ENCODE measurements at regions not wholly inside any gene's neighbourhood (a gene's known extent, or its start where the extent isn't known, plus 50 kb on each side); places are given as distances from the start of the nearest gene placed in this dataset.
"Not testable (repeated sequence)": the region's sequence is repeated elsewhere in the genome, so short reads cannot be mapped to it uniquely, and the experiment has no call there.

- no peak for DNase-seq (ENCODE audit: low read depth)
Observed at GRCh38 chr14:38578278-38578681, 322.4 kb upstream of the CLEC14A start.

DNA sequence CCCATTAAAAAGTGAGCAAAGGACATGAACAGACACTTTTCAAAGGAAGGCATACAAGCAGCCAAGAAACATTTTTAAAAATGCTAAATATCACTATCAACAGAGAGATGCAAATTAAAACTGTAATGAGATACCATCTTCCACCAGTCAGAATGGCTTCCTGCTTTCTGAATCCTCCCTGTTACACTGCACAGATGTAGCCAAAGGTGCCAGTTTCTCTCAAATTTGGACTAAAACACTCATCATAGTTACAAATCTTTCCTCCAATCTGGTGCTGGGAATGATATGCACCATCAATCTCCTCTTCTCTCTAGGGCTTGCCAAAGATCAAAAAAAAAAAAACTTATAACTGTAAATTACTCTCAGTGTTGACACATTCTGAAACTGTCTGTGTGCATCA is 311.8 kb upstream of the CLEC14A start:
- no peak for DNase-seq (ENCODE audit: low read depth)

DNA sequence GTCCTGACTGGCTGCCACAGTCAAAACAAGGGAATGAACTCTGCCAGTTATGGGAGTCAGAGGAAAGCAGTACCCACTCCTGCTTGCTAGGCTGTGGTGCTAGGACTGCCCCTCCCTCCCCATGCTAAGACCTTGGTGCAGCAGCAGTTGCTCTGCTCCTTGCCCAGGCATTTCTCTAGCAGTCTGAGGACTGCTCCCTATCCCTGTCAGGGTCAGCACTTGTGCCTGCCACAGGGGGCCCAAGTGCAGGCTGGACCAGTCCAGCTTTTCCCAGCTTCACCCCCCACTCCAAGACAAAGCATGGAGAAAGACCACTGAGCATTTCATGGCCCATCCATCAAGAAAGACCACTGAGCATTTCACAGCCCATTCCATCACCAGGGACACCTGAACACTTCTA is 305.8 kb upstream of the CLEC14A start:
- DNase-seq (ENCODE audit: low read depth), result no peak

GRCh38 chr14:38559711-38560110 is 303.8 kb upstream of the CLEC14A start:
- no peak for DNase-seq (ENCODE audit: low read depth)

GRCh38 chr14:38557391-38557790 is 301.5 kb upstream of the CLEC14A start:
- DNase-seq (ENCODE audit: low read depth), result not testable (repeated sequence)

GRCh38 chr14:38556252-38556651 is 300.4 kb upstream of the CLEC14A start:
- DNase-seq (ENCODE audit: low read depth), result no peak

DNA sequence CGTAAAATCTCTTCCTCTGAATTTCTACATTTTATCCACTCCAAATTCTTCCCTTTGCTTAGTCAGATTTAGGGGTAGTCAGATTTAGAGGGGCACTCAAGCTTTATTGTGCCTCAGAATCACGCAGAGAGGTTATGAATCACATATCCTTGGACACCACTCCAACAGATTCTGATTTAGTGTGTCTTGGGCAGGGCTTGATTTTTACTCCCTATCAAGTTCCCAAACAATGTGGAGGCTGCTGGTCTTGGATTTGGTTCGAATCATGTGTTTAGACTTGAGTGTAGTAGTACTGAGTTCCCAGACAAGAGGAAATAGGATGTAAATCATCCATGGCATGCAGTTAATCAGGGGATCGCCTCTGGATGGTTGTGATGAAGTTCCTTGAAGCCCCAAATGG is 298.1 kb upstream of the CLEC14A start:
- no peak for DNase-seq (ENCODE audit: low read depth)

DNA sequence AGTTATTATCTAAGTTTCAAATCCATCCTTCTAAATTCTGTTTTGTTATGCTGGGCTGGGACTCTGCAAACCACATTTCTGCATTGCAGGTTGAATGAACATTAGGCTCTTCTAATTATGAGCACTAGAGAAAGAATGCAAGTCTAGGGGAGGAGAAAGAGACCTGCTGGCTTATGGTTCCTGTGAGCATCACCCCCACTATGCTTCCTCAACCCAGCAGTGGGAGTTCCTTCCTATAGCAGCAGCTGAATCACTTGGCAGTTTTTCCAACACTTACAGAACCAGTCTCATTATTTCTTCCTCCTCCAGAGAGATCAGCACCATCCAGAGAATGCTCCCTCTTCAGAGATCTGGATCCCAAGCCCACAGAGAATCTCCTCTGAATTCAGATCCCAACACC is 297.7 kb upstream of the CLEC14A start:
- DNase-seq (ENCODE audit: low read depth), result no peak

DNA sequence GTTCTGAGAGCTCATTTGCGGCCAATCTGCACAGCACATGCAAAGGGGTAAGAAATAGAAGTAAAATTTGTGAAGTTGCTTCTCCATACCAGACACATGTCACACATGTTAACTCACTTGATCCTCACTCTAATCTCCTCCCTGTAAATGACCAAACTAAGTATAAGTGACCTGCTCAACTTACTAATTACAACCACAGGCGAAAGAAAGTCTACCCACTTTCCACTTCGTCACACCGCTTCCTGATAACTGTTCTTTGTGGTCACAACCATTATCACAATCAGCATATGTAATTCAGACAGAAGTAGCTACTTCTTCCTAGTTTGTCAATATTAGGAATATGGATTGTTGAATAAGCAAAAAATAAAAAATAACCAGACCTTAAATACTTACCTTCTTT is 293.7 kb upstream of the CLEC14A start:
- DNase-seq (ENCODE audit: low read depth), result peak; percentile 18

DNA sequence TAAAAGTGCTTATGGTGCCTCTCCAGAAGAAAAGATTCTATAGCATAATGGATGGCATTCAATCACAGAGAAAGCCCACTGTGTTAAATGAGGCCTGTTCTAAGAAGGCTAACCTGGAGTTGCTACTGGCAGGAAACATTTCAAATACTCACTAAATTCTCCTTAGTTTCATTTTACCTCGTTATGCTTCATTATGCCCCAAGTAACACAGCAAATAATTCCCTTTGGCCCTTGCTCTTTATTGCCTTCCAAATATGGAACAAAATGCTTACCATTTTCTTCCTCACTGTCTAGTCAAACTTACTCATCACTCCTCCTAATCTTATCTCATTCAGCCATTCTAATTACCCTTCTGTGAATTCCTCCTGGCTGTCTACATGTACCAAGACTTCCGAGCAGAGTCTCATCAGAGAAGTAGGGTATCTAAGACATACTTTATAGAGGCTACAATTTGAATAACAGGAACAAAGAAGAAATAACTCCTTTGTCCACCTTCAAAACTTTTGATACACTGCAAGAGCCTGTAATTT is 292.1 kb upstream of the CLEC14A start:
- no peak for DNase-seq (ENCODE audit: low read depth)

DNA sequence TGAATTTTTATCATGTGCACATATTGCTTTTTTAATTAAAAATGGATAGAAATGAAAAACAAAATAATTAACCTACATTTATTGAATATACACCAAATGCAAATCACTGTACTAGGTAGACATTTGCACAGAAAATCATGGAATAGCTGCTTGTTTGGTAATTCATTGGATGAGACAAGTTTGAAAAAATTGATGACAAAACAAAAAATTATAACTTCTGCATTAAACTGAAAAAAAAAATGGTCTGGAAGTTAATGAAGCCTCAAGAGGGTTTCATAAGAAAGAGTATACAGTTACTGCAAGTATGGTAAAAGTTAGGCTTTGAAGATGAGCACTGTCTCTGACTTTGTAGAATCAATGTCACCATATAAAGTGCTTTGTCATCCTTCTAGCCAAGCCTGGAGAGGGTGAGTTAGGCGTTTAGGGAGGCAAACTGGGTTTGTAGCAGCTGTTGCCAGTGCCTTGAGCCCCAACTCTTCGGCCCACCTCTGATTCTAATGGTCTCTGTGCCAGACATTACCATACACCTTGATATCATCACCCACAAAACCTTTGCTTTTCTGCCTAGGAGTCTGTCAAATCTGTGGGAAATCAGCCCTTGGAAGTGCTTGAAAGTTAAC is 291.1 kb upstream of the CLEC14A start:
- no peak for DNase-seq (ENCODE audit: low read depth)

- no peak for DNase-seq (ENCODE audit: low read depth)
Observed at GRCh38 chr14:38544776-38545175, 288.9 kb upstream of the CLEC14A start.

GRCh38 chr14:38543851-38544250 is 288.0 kb upstream of the CLEC14A start:
- DNase-seq (ENCODE audit: low read depth), result not testable (repeated sequence)

- not testable (repeated sequence) for DNase-seq (ENCODE audit: low read depth)
Observed at GRCh38 chr14:38538053-38538452, 282.2 kb upstream of the CLEC14A start.

- no peak for DNase-seq (ENCODE audit: low read depth)
Observed at GRCh38 chr14:38536376-38537038, 280.6 kb upstream of the CLEC14A start.

- DNase-seq (ENCODE audit: low read depth), result no peak
Observed at GRCh38 chr14:38528582-38528981, 272.7 kb upstream of the CLEC14A start.

DNA sequence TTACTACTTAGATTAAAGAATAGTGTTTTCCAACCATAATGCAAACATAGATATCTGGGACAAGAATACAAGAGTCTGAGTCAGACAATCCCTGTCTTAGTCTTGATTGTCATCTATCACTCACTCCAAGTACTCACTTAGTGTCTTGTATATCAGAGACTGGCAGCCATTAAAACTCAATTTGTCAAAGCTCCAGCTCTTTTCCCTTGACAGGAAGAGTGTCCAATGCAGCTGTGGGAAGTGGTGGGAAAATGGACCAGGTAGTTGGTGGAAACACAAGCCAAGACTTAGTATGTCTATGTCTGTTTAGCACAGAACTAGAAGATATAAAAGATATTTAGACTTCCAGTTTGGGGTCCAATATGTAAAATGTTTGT is 271.6 kb upstream of the CLEC14A start:
- no peak for DNase-seq (ENCODE audit: low read depth)

- DNase-seq (ENCODE audit: low read depth), result no peak
Observed at GRCh38 chr14:38526826-38527501, 271.1 kb upstream of the CLEC14A start.

- DNase-seq (ENCODE audit: low read depth), result no peak
Observed at GRCh38 chr14:38524636-38525509, 269.0 kb upstream of the CLEC14A start.

DNA sequence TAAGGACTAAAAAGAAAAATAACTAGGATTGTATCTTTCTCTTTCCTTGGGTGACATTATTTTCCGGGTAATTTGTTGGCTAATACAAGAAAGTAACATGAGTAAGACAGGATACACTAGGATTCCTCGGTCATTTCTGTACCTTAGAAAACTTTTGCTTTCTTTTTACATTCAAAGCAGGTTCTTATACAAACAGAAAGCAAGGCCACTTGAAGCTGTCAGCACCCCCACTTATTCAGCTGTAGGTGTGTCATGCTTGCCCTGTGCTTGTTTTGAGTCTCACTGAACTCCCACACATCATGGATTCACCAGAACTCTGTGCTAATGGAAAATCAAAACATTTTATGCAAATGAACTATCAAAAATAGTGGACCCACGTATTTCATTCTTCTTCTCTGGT is 266.8 kb upstream of the CLEC14A start:
- no peak for DNase-seq (ENCODE audit: low read depth)

DNA sequence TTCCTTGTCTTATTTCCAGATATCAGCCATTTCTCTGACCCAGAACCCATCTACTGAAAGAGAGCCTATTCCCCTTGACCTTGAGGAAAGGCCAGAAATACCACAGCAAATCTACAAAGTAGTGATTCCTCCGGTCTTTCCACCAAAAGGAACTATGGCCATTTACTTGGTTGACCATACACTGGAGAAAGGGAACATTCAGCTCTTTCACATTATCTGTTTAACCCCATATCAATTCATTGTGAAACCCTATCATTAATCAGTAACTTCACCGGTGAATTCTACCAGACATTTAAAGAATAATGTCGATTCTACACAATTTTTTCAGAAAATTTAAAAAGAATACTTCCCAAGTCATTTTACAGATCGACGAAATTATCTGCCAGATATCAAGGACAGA is 265.7 kb upstream of the CLEC14A start:
- DNase-seq (ENCODE audit: low read depth), result no peak

GRCh38 chr14:38517426-38517825 is 261.5 kb upstream of the CLEC14A start:
- no peak for DNase-seq (ENCODE audit: low read depth)
